Stomach (tissue), 8 donors: ENCODE measurements at regions not wholly inside any gene's neighbourhood (a gene's known extent, or its start where the extent isn't known, plus 50 kb on each side); places are given as distances from the start of the nearest gene placed in this dataset.

Source experiments
- DNase-seq, 2 donors: peaks; one replicate each; pipeline versions ENCODE4 v3.0.0 to v3.0.0-alpha.2; 2013 to 2019
- H3K27ac ChIP-seq, 5 donors: fragments of 200-600 bp in 4 of 5; sonication (generic) in 4 of 5; one replicate each; pipeline ENCODE4 v1.5.1; 2013 to 2019; ENCODE audit warnings: mild to moderate bottlenecking in 1 of 5, moderate library complexity in 1 of 5
- H3K27me3 ChIP-seq, 3 donors: fragments of 200-600 bp; sonication (generic); one replicate each; pipeline ENCODE4 v1.5.1; 2017 to 2019; ENCODE audit warnings: mixed run types in 1 of 3
- H3K36me3 ChIP-seq, 4 donors: fragments of 200-600 bp; sonication (generic); 1 replicate in 3 of 4; 2 replicates in 1 of 4; pipeline ENCODE4 v1.5.1; 2016 to 2019
- H3K4me1 ChIP-seq, 4 donors: fragments of 200-600 bp; sonication (generic); one replicate each; pipeline ENCODE4 v1.5.1; 2016 to 2019
- H3K4me3 ChIP-seq, 4 donors: fragments of 200-600 bp; sonication (generic) in 3 of 4; one replicate each; pipeline ENCODE4 v1.5.1; 2016 to 2019; ENCODE audit warnings: mild to moderate bottlenecking in 1 of 4
- H3K9me3 ChIP-seq, 4 donors: fragments of 200-600 bp; sonication (generic); one replicate each; pipeline ENCODE4 v1.5.1; 2016 to 2019
- EP300 ChIP-seq: sonication (generic); formaldehyde crosslinking; IDR thresholded peaks from one replicate; pipeline ENCODE4 v1.6.1; 2017; ENCODE audit warnings: antibody characterized with exemption
- POLR2A ChIP-seq, 4 donors: fragments of 450-650 bp; IDR thresholded peaks; one replicate each; pipeline ENCODE4 v1.6.1; 2016; ENCODE audit warnings: antibody characterized with exemption in 4 of 4, control low read depth in 2 of 4, mild to moderate bottlenecking in 1 of 4, moderate library complexity in 1 of 4
- POLR2AphosphoS5 ChIP-seq, 3 donors: sonication (generic); formaldehyde crosslinking; IDR thresholded peaks; one replicate each; pipeline ENCODE4 v1.6.1; 2016; ENCODE audit warnings: antibody characterized with exemption in 3 of 3
- WGBS, 5 donors: extraction: QIAGEN DNeasy Blood & Tissue Kit in 3 of 5; methylation state at CpG; one replicate each; pipeline versions ENCODE4 v1.1.5 to v1.1.7; 2013 to 2018; 5-methylcytosine and 5-hydroxymethylcytosine counted together
- intact Hi-C: fragments of 100-400 bp; cut with DNase I; formaldehyde crosslinking; loops from one replicate; pipeline ENCODE4 v1.15.1; 2023; ENCODE audit warnings: low total_unique reads
- TF ChIP-seq, protein P1 (sequence below), 7 experiments: fragments of 450-650 bp in 4 of 7; fragments of 200-600 bp in 3 of 7; sonication (generic) in 3 of 7; IDR thresholded peaks; one replicate each; pipeline ENCODE4 v1.5.1; 2016 to 2019; ENCODE audit warnings: antibody characterized with exemption in 7 of 7, control low read depth in 2 of 7, mild to moderate bottlenecking in 1 of 7
- donor health status: healthy with polysubstance abuse.
- donor health status: Bipolar disorder and iron deficiency.
- donor health status: healthy.

- intact Hi-C loops, result no loop called here
- Histone ChIP-seq H3K4me3 (no peak overlapping the region), H3K4me1 (no peaks in the 10 kb centered on the region), H3K9me3 (peaks cover 0 to 35% (median 10%) of the 10 kb centered on the region in 4 donors), H3K27ac (no peak overlapping the region), H3K27me3 (no peaks in the 10 kb centered on the region), H3K36me3 (no peaks in the 10 kb centered on the region)
- no peak for TF ChIP-seq EP300
- no peak for TF ChIP-seq POLR2AphosphoS5 (IDR thresholded peaks at IDR 0.05)
- no peak for TF ChIP-seq POLR2A (IDR thresholded peaks at IDR 0.05)
- TF ChIP-seq, protein P1, sequence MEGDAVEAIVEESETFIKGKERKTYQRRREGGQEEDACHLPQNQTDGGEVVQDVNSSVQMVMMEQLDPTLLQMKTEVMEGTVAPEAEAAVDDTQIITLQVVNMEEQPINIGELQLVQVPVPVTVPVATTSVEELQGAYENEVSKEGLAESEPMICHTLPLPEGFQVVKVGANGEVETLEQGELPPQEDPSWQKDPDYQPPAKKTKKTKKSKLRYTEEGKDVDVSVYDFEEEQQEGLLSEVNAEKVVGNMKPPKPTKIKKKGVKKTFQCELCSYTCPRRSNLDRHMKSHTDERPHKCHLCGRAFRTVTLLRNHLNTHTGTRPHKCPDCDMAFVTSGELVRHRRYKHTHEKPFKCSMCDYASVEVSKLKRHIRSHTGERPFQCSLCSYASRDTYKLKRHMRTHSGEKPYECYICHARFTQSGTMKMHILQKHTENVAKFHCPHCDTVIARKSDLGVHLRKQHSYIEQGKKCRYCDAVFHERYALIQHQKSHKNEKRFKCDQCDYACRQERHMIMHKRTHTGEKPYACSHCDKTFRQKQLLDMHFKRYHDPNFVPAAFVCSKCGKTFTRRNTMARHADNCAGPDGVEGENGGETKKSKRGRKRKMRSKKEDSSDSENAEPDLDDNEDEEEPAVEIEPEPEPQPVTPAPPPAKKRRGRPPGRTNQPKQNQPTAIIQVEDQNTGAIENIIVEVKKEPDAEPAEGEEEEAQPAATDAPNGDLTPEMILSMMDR (IDR thresholded peaks at IDR 0.05), result no peak
- no peak for DNase-seq
Observed at GRCh38 chr6:141996823-141997222, 135.9 kb upstream of the GJE1 start.

DNA sequence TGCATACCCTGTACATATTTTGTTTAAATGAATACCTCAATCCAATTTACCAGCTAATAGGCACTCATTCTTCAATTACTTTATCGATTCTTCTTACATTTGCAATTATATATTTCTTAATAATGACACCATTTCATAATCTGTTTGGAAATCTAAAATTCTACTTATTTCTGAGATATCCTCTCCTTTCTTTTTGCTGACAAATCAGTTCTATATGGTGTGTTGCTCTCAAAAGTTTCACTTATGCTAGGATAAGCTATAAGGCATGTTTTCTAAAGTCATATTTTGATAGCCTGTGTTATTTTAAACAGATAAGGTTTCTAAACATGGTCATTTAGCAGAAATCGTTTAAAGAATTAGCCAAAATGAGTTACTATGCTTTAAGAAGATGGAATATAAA, 140.6 kb upstream of the GJE1 start:
- 67 to 87% (median 73%) methylated on average over 2 of the region's 2 CpGs for WGBS, 5 donors
- no peaks in the 10 kb centered on the region for H3K27me3 ChIP-seq
- H3K9me3 ChIP-seq, result peaks cover 0 to 26% (median 10%) of the 10 kb centered on the region in 4 donors
- no peak overlapping the region for H3K27ac ChIP-seq
- no peak overlapping the region for H3K4me3 ChIP-seq
- DNase-seq, result no peak
- TF ChIP-seq POLR2A (IDR thresholded peaks at IDR 0.05), result no peak
- TF ChIP-seq EP300, result no peak
- TF ChIP-seq POLR2AphosphoS5 (IDR thresholded peaks at IDR 0.05), result no peak
- TF ChIP-seq, protein P1 (IDR thresholded peaks at IDR 0.05), result no peak
- H3K4me1 ChIP-seq, result no peaks in the 10 kb centered on the region
- no peaks in the 10 kb centered on the region for H3K36me3 ChIP-seq
- intact Hi-C loops, result no loop called here

- peaks cover 0 to 17% (median 10%) of the 10 kb centered on the region in 4 donors for H3K9me3 ChIP-seq
- 24 to 42% (median 30%) methylated on average over 1 of the region's 1 CpG for WGBS, 5 donors
- TF ChIP-seq, protein P1 (IDR thresholded peaks at IDR 0.05), result no peak
- TF ChIP-seq POLR2AphosphoS5 (IDR thresholded peaks at IDR 0.05), result no peak
- TF ChIP-seq POLR2A (IDR thresholded peaks at IDR 0.05), result no peak
- TF ChIP-seq EP300, result no peak
- intact Hi-C loops, result no loop called here
- H3K4me1 ChIP-seq, result no peaks in the 10 kb centered on the region
- no peak overlapping the region for H3K4me3 ChIP-seq
- no peaks in the 10 kb centered on the region for H3K36me3 ChIP-seq
- H3K27me3 ChIP-seq, result no peaks in the 10 kb centered on the region
- no peak overlapping the region for H3K27ac ChIP-seq
- no peak for DNase-seq
Observed at GRCh38 chr6:141990840-141991239, 141.9 kb upstream of the GJE1 start.

DNA sequence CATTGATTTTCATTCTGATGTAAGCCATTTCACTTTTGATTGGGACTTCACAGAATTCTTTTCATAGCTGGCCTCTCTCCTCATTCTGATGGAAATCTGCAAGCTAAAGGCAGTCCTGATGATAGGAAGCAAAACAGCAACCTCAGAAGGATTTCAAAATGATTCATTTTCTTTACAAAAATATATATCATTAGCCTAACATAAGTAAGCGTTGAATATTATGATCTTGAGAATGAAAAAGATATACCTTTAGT, 143.1 kb upstream of the GJE1 start:
- H3K27me3 ChIP-seq, result no peaks in the 10 kb centered on the region
- H3K36me3 ChIP-seq, result no peaks in the 10 kb centered on the region
- WGBS, 5 donors, result 0 to 89% (median 76%) methylated on average over 1 of the region's 1 CpG
- intact Hi-C loops, result no loop called here
- H3K4me3 ChIP-seq, result no peak overlapping the region
- no peak for DNase-seq
- H3K27ac ChIP-seq, result no peak overlapping the region
- H3K4me1 ChIP-seq, result no peaks in the 10 kb centered on the region
- TF ChIP-seq POLR2AphosphoS5 (IDR thresholded peaks at IDR 0.05), result no peak
- no peak for TF ChIP-seq POLR2A (IDR thresholded peaks at IDR 0.05)
- peaks cover 0 to 6% (median 2%) of the 10 kb centered on the region in 4 donors for H3K9me3 ChIP-seq

DNA sequence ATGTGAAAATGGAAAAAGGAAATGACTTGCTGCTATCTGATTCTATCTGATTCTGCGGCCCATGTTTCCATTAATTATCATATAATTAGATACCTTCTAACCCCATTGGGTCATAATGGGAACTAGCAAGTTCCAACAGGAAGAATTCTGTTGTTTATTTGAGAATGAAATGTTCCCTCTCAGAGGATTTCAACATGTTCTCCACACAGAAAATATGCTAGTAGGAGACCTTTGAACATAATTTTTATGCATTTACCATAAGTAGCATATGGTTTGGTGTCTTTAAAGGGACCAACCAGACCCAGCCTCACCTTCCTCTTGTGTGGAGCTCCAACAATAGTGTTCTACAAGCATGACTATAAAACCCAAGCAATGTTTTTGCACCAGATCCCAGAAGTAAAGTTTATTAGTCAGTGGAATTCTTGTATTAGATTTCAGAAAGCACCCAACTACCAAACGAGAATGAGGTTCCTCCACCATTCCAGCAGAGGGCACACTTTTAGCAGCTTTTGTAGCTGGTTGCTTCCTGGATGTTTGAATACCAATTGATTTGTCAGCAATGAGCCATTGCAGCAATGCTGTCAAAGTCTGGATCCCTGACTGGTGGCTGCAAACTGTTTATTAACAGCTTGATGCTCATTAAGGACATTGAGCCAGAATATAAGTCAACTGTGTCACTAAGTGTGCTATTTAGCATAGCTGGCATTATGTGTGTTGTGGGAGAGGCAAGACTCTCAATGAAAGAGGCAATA, 143.6 kb upstream of the GJE1 start:
- TF ChIP-seq EP300, result no peak
- TF ChIP-seq, protein P1 (IDR thresholded peaks at IDR 0.05), result peak in 3 of 7 experiments; percentile 18 to 41 (median 33)
- H3K27ac ChIP-seq, result no peak overlapping the region
- 27 to 46% (median 32%) methylated on average over 2 of the region's 2 CpGs for WGBS, 5 donors
- H3K9me3 ChIP-seq, result peaks cover 0 to 1% (median 0%) of the 10 kb centered on the region in 4 donors
- no peaks in the 10 kb centered on the region for H3K27me3 ChIP-seq
- no peaks in the 10 kb centered on the region for H3K36me3 ChIP-seq
- peak in 1 of 2 donors; percentile 39 for DNase-seq
- H3K4me1 ChIP-seq, result no peaks in the 10 kb centered on the region
- intact Hi-C loops, result no loop called here
- no peak overlapping the region for H3K4me3 ChIP-seq
